ENCODE measurements at regions not wholly inside any gene's neighbourhood (a gene's known extent, or its start where the extent isn't known, plus 50 kb on each side); places are given as distances from the start of the nearest gene placed in this dataset. TPM values are rescaled to one million over a fixed set of nuclear protein-coding genes. Genes with fewer than 3 reads are reported as not detected.

GRCh38 chr3:35562141-35562540, 77.2 kb upstream of the ARPP21 start:
- Histone ChIP-seq H3K27ac (no peak overlapping the region), H3K4me1 (no peaks in the 10 kb centered on the region), H3K4me3 (no peak overlapping the region), H3K9me3 (peaks cover 0 to 16% (median 2%) of the 10 kb centered on the region in 4 donors), H3K36me3 (no peaks in the 10 kb centered on the region), H3K27me3 (no peaks in the 10 kb centered on the region)
- no peak for TF ChIP-seq POLR2A (IDR thresholded peaks at IDR 0.05)
- no peak for TF ChIP-seq CTCF (IDR thresholded peaks at IDR 0.05)
- TF ChIP-seq EP300 (IDR thresholded peaks at IDR 0.05) = no peak
- no peak for DNase-seq (ENCODE audit: low spot score in 2 of 2)
- WGBS, 2 donors = 87 to 90% methylated on average over 2 of the region's 2 CpGs

DNA sequence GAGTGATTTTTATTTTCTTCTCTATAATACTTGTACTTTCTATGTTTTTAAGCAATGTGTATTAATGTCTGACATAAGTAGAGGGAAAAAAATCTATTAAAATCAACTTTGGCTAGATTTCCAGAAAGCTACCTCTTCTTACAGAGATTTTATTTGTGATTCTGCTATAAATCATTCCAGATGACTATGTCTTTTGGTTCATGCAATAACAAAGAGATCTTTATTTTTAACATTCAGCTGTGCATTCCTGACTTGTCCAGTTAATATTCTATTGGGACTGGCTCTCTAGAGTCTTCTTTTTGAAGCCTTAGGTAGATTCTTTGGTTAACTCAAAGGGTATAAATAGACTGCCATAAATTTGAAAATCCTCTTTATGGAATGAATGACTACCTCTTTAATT, 74.3 kb upstream of the ARPP21 start:
- no peak for TF ChIP-seq POLR2A (IDR thresholded peaks at IDR 0.05)
- Histone ChIP-seq H3K9me3 (no peaks in the 10 kb centered on the region), H3K36me3 (no peaks in the 10 kb centered on the region), H3K4me3 (no peak overlapping the region), H3K4me1 (no peaks in the 10 kb centered on the region), H3K27ac (no peak overlapping the region), H3K27me3 (no peaks in the 10 kb centered on the region)
- DNase-seq (ENCODE audit: low spot score in 2 of 2) = no peak

Small RNA genes lying in the stretch of these regions (small RNA-seq; reads per million reads assigned to genes)
- gene RNU6-243P = not detected

All from tibial nerve (tissue), 4 donors.